Uterus (tissue), 2 donors: ENCODE measurements at regions not wholly inside any gene's neighbourhood (a gene's known extent, or its start where the extent isn't known, plus 50 kb on each side); places are given as distances from the start of the nearest gene placed in this dataset.

Experiments
- CTCF ChIP-seq, 4 experiments: fragments of 200-600 bp in 2 of 4; fragments of 450-650 bp in 2 of 4; sonication (generic) in 2 of 4; IDR thresholded peaks; one replicate each; pipeline ENCODE4 v1.5.1; 2016 to 2019; ENCODE audit warnings: antibody characterized with exemption in 4 of 4, mild to moderate bottlenecking in 2 of 4, moderate library complexity in 1 of 4
- POLR2A ChIP-seq, 2 donors: fragments of 450-650 bp; IDR thresholded peaks; one replicate each; pipeline ENCODE4 v1.6.1; 2016; ENCODE audit warnings: antibody characterized with exemption in 2 of 2, mild to moderate bottlenecking in 1 of 2, moderate library complexity in 1 of 2

- TF ChIP-seq CTCF (IDR thresholded peaks at IDR 0.05) (no peak), POLR2A (IDR thresholded peaks at IDR 0.05) (no peak)
Observed at GRCh38 chr16:75929046-75929445, 202.8 kb upstream of the CPHXL start.
